H9 (cell line): ENCODE measurements at regions not wholly inside any gene's neighbourhood (a gene's known extent, or its start where the extent isn't known, plus 50 kb on each side); places are given as distances from the start of the nearest gene placed in this dataset.

Experiments used
- DNase-seq: peaks from one replicate; pipeline ENCODE4 v3.0.0-alpha.2; 2017
- H2AFZ ChIP-seq: one replicate; pipeline ENCODE4 v1.6.1; 2013; ENCODE audit warnings: mild to moderate bottlenecking, low read length, control low read depth, moderate library complexity
- H2AK5ac ChIP-seq: 2 replicates; pipeline ENCODE4 v1.6.1; 2013; ENCODE audit warnings: low read length, control low read depth, mixed read lengths; ENCODE audit not compliant: insufficient read length
- H2BK120ac ChIP-seq: one replicate; pipeline ENCODE4 v1.6.1; 2013; ENCODE audit warnings: low read depth, mild to moderate bottlenecking, low read length, control low read depth, inconsistent platforms; ENCODE audit not compliant: poor library complexity, severe bottlenecking
- H2BK12ac ChIP-seq: 2 replicates; pipeline ENCODE4 v1.6.1; 2013; ENCODE audit warnings: low read length, control low read depth, mixed read lengths, low read depth; ENCODE audit not compliant: insufficient read length
- H2BK15ac ChIP-seq: 2 replicates; pipeline ENCODE4 v1.6.1; 2013; ENCODE audit warnings: low read depth, low read length, control low read depth
- H2BK20ac ChIP-seq: one replicate; pipeline ENCODE4 v1.6.1; 2013; ENCODE audit warnings: low read depth, mild to moderate bottlenecking, low read length, control low read depth, inconsistent platforms; ENCODE audit not compliant: poor library complexity, severe bottlenecking
- H2BK5ac ChIP-seq: 2 replicates; pipeline ENCODE4 v1.6.1; 2013; ENCODE audit warnings: low read length, control low read depth, mixed read lengths; ENCODE audit not compliant: insufficient read length
- H3K14ac ChIP-seq: 2 replicates; pipeline ENCODE4 v1.6.1; 2013; ENCODE audit warnings: low read length, control low read depth; ENCODE audit not compliant: insufficient read depth
- H3K18ac ChIP-seq: 2 replicates; pipeline ENCODE4 v1.6.1; 2013; ENCODE audit warnings: low read depth, mild to moderate bottlenecking, mixed read lengths, low read length, control low read depth; ENCODE audit not compliant: insufficient read length
- H3K23ac ChIP-seq: 2 replicates; pipeline ENCODE4 v1.6.1; 2013; ENCODE audit warnings: low read length, control low read depth, mixed read lengths, low read depth; ENCODE audit not compliant: insufficient read length
- H3K23me2 ChIP-seq: 2 replicates; pipeline ENCODE4 v1.6.1; 2013; ENCODE audit warnings: low read depth, mild to moderate bottlenecking, mixed read lengths, low read length, control low read depth; ENCODE audit not compliant: insufficient read length, poor library complexity, severe bottlenecking
- H3K27ac ChIP-seq: 2 replicates; pipeline ENCODE4 v1.5.1; 2013; ENCODE audit warnings: low read length, control low read depth, mixed read lengths, low read depth; ENCODE audit not compliant: insufficient read length
- H3K27me3 ChIP-seq: 2 replicates; pipeline ENCODE4 v1.6.1; 2013; ENCODE audit warnings: low read length, control low read depth, inconsistent platforms; ENCODE audit not compliant: insufficient read depth
- H3K4ac ChIP-seq: 2 replicates; pipeline ENCODE4 v1.6.1; 2013; ENCODE audit warnings: low read depth, mild to moderate bottlenecking, control low read depth, inconsistent platforms, low read length, moderate library complexity
- H3K4me1 ChIP-seq: 2 replicates; pipeline ENCODE4 v1.6.1; 2013; ENCODE audit warnings: low read length, control low read depth, inconsistent platforms; ENCODE audit not compliant: insufficient read depth
- H3K4me2 ChIP-seq: 2 replicates; pipeline ENCODE4 v1.6.1; 2013; ENCODE audit warnings: low read length, control low read depth, mixed read lengths; ENCODE audit not compliant: insufficient read length, insufficient read depth
- H3K56ac ChIP-seq: 2 replicates; pipeline ENCODE4 v1.6.1; 2013; ENCODE audit warnings: low read depth, mild to moderate bottlenecking, mixed read lengths, low read length, control low read depth; ENCODE audit not compliant: insufficient read length
- H3K79me1 ChIP-seq: 2 replicates; pipeline ENCODE4 v1.6.1; 2013; ENCODE audit warnings: low read depth, mild to moderate bottlenecking, moderate library complexity, low read length, control low read depth, inconsistent platforms; ENCODE audit not compliant: insufficient read depth, poor library complexity, severe bottlenecking
- H3K79me2 ChIP-seq: 2 replicates; pipeline ENCODE4 v1.6.1; 2013; ENCODE audit warnings: low read length, control low read depth, inconsistent platforms; ENCODE audit not compliant: insufficient read depth
- H3K9ac ChIP-seq: 2 replicates; pipeline ENCODE4 v1.6.1; 2013; ENCODE audit warnings: low read length, control low read depth, mixed read lengths; ENCODE audit not compliant: insufficient read length; ENCODE audit errors: extremely low read depth
- H3K9me3 ChIP-seq: one replicate; pipeline ENCODE4 v1.6.1; 2013; ENCODE audit warnings: low read depth, low read length, inconsistent platforms; ENCODE audit not compliant: control insufficient read depth
- H3T11ph ChIP-seq: one replicate; pipeline ENCODE4 v1.6.1; 2013; ENCODE audit warnings: mild to moderate bottlenecking, low read length, control low read depth, inconsistent platforms
- H4K20me1 ChIP-seq: one replicate; pipeline ENCODE4 v1.6.1; 2013; ENCODE audit not compliant: control insufficient read depth, insufficient read length, insufficient read depth
- H4K5ac ChIP-seq: 2 replicates; pipeline ENCODE4 v1.6.1; 2013; ENCODE audit warnings: low read depth, mild to moderate bottlenecking, mixed read lengths, low read length, control low read depth; ENCODE audit not compliant: insufficient read length
- H4K8ac ChIP-seq: replicated peaks from 2 replicates; pipeline ENCODE4 v1.6.1; 2013; ENCODE audit warnings: low read length, control low read depth, mixed read lengths, low read depth; ENCODE audit not compliant: insufficient read length
- H4K91ac ChIP-seq: 2 replicates; pipeline ENCODE4 v1.6.1; 2013; ENCODE audit warnings: low read depth, mild to moderate bottlenecking, moderate library complexity, mixed read lengths, low read length, control low read depth; ENCODE audit not compliant: insufficient read length
- H3K27ac Mint-ChIP-seq, 3 experiments: 2 replicates in 2 of 3; 3 replicates in 1 of 3; pipeline ENCODE4 v1.8.0; 2020 to 2021; ENCODE audit warnings: mixed read lengths in 3 of 3, mild to moderate bottlenecking in 1 of 3, moderate library complexity in 1 of 3
- H3K27me3 Mint-ChIP-seq: 2 replicates; pipeline ENCODE4 v1.8.0; 2021; ENCODE audit warnings: low read depth, mild to moderate bottlenecking, moderate library complexity, mixed read lengths
- H3K36me3 Mint-ChIP-seq, 3 experiments: 2 replicates in 2 of 3; 3 replicates in 1 of 3; pipeline ENCODE4 v1.8.0; 2020 to 2021; ENCODE audit warnings: low read depth in 3 of 3, mixed read lengths in 3 of 3; ENCODE audit not compliant: insufficient read depth in 1 of 3
- H3K4me1 Mint-ChIP-seq, 2 experiments: 2 replicates each; pipeline ENCODE4 v1.8.0; 2020; ENCODE audit warnings: mixed read lengths in 2 of 2
- H3K4me3 Mint-ChIP-seq, 2 experiments: 2 replicates in 1 of 2; 3 replicates in 1 of 2; pipeline ENCODE4 v1.8.0; 2020 to 2021; ENCODE audit warnings: mild to moderate bottlenecking in 2 of 2, mixed read lengths in 2 of 2, moderate library complexity in 1 of 2
- H3K9me3 Mint-ChIP-seq, 2 experiments: 2 replicates in 1 of 2; 3 replicates in 1 of 2; pipeline ENCODE4 v1.8.0; 2020; ENCODE audit warnings: mild to moderate bottlenecking in 2 of 2, mixed read lengths in 2 of 2, moderate library complexity in 1 of 2
- TF ChIP-seq, protein P1 (sequence below): fragments of 200-600 bp; sonication (generic); conservative IDR thresholded peaks from 3 replicates; pipeline ENCODE4 v1.8.0; 2021; ENCODE audit warnings: antibody characterized with exemption, mild to moderate bottlenecking

DNA sequence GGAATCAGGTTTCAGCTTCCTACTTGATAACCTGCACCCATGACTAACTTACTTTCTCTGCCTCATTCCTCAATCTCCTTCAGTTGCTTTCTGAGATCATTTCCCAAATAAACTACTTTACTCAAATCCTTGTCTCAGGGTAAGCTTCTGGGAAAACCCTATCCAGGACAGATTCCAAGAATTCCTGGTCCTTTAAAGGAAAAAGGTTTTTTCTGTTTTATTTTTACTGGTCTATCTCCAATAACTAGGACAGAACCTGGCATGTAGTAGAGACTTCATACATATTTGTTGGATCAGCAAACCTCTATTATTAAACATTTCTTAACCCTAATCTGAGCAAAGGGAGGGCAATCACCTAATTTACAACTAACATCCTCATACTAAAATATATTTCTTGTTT is 910.5 kb upstream of the CHORDC1 start:
- no peaks in the 10 kb centered on the region for H3K4me1 ChIP-seq
- no peak overlapping the region for H2BK12ac ChIP-seq
- H3K4me3 Mint-ChIP-seq = no peak overlapping the region
- H3K9me3 ChIP-seq = no peaks in the 10 kb centered on the region
- no peak overlapping the region for H3K4ac ChIP-seq
- no peak overlapping the region for H3K27ac Mint-ChIP-seq
- no peaks in the 10 kb centered on the region for H3K27me3 ChIP-seq
- H3K9ac ChIP-seq = no peak overlapping the region
- TF ChIP-seq, protein P1, sequence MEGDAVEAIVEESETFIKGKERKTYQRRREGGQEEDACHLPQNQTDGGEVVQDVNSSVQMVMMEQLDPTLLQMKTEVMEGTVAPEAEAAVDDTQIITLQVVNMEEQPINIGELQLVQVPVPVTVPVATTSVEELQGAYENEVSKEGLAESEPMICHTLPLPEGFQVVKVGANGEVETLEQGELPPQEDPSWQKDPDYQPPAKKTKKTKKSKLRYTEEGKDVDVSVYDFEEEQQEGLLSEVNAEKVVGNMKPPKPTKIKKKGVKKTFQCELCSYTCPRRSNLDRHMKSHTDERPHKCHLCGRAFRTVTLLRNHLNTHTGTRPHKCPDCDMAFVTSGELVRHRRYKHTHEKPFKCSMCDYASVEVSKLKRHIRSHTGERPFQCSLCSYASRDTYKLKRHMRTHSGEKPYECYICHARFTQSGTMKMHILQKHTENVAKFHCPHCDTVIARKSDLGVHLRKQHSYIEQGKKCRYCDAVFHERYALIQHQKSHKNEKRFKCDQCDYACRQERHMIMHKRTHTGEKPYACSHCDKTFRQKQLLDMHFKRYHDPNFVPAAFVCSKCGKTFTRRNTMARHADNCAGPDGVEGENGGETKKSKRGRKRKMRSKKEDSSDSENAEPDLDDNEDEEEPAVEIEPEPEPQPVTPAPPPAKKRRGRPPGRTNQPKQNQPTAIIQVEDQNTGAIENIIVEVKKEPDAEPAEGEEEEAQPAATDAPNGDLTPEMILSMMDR = no peak
- H4K20me1 ChIP-seq = no peaks in the 10 kb centered on the region
- H4K8ac ChIP-seq = no peak overlapping the region
- H3K4me2 ChIP-seq = no peak overlapping the region
- H3K18ac ChIP-seq = no peak overlapping the region
- no peaks in the 10 kb centered on the region for H3K79me2 ChIP-seq
- no peak overlapping the region for H4K91ac ChIP-seq
- H3K4me1 Mint-ChIP-seq = no peaks in the 10 kb centered on the region
- H2BK120ac ChIP-seq = no peak overlapping the region
- H2BK5ac ChIP-seq = no peak overlapping the region
- H3K23ac ChIP-seq = no peak overlapping the region
- no peak overlapping the region for H2AK5ac ChIP-seq
- H3K27ac ChIP-seq = no peak overlapping the region
- H3K27me3 Mint-ChIP-seq = no peaks in the 10 kb centered on the region
- H2BK15ac ChIP-seq = no peak overlapping the region
- no peak overlapping the region for H3T11ph ChIP-seq
- H2AFZ ChIP-seq = no peak overlapping the region
- H4K5ac ChIP-seq = no peak overlapping the region
- no peaks in the 10 kb centered on the region for H3K23me2 ChIP-seq
- no peaks in the 10 kb centered on the region for H3K9me3 Mint-ChIP-seq
- H3K14ac ChIP-seq = no peak overlapping the region
- no peak overlapping the region for H3K56ac ChIP-seq
- no peak for DNase-seq
- no peaks in the 10 kb centered on the region for H3K79me1 ChIP-seq
- no peak overlapping the region for H2BK20ac ChIP-seq
- H3K36me3 Mint-ChIP-seq = no peaks in the 10 kb centered on the region
